CD14-positive monocyte (primary cell): ENCODE measurements at regions not wholly inside any gene's neighbourhood (a gene's known extent, or its start where the extent isn't known, plus 50 kb on each side); places are given as distances from the start of the nearest gene placed in this dataset.

Source experiments
- DNase-seq, 3 donors: peaks; one replicate each; pipeline ENCODE4 v3.0.0-alpha.2; 2011 to 2022
- H2AFZ ChIP-seq: 2 replicates; pipeline ENCODE4 v1.6.0; 2012; ENCODE audit warnings: mild to moderate bottlenecking, low read depth, low read length, inconsistent platforms; ENCODE audit not compliant: insufficient read depth, poor library complexity, severe bottlenecking
- H3K27ac ChIP-seq, 2 donors: 1 replicate in 1 of 2; 2 replicates in 1 of 2; pipeline ENCODE4 v1.5.1; 2012 to 2013; ENCODE audit warnings: low read length in 2 of 2, control low read depth in 1 of 2, inconsistent platforms in 1 of 2, low read depth in 1 of 2, mild to moderate bottlenecking in 1 of 2
- H3K27me3 ChIP-seq, 2 donors: one replicate each; pipeline versions ENCODE4 v1.6.0 to v1.6.1; 2011 to 2013; ENCODE audit warnings: low read length in 2 of 2; ENCODE audit not compliant: control insufficient read depth in 2 of 2, insufficient read depth in 2 of 2
- H3K36me3 ChIP-seq, 2 donors: replicated peaks in 1 of 2; 1 replicate in 1 of 2; 2 replicates in 1 of 2; pipeline versions ENCODE4 v1.5.1 to v1.6.1; 2012 to 2013; ENCODE audit warnings: low read length in 2 of 2, control low read depth in 1 of 2, inconsistent platforms in 1 of 2, mild to moderate bottlenecking in 1 of 2; ENCODE audit not compliant: insufficient read depth in 2 of 2, control insufficient read depth in 1 of 2
- H3K4me1 ChIP-seq, 2 donors: 1 replicate in 1 of 2; 2 replicates in 1 of 2; pipeline versions ENCODE4 v1.5.1 to v1.6.1; 2012 to 2013; ENCODE audit warnings: low read length in 2 of 2, control low read depth in 1 of 2, inconsistent platforms in 1 of 2, mild to moderate bottlenecking in 1 of 2, moderate library complexity in 1 of 2; ENCODE audit not compliant: insufficient read depth in 2 of 2, control insufficient read depth in 1 of 2
- H3K4me2 ChIP-seq: replicated peaks from 2 replicates; pipeline ENCODE3; 2012; ENCODE audit warnings: low read length, moderate library complexity, mild to moderate bottlenecking; ENCODE audit not compliant: poor library complexity, severe bottlenecking; ENCODE audit errors: extremely low read depth
- H3K4me3 ChIP-seq, 3 experiments: fragments of 200-600 bp in 1 of 3; sonication (generic) in 1 of 3; replicated peaks in 1 of 3; 1 replicate in 2 of 3; 2 replicates in 1 of 3; pipeline ENCODE4 v1.5.1; 2011 to 2013; ENCODE audit warnings: low read length in 3 of 3, mild to moderate bottlenecking in 3 of 3, control low read depth in 2 of 3, low read depth in 2 of 3, inconsistent platforms in 1 of 3, moderate library complexity in 1 of 3
- H3K79me2 ChIP-seq: 2 replicates; pipeline ENCODE4 v1.6.0; 2012; ENCODE audit warnings: mild to moderate bottlenecking, control low read depth, inconsistent platforms, low read length, moderate library complexity; ENCODE audit not compliant: insufficient read depth
- H3K9ac ChIP-seq: 2 replicates; pipeline ENCODE4 v1.6.0; 2017; ENCODE audit warnings: low read length, mild to moderate bottlenecking; ENCODE audit not compliant: insufficient read depth, poor library complexity, severe bottlenecking
- H3K9me3 ChIP-seq, 2 donors: replicated peaks in 1 of 2; 1 replicate in 1 of 2; 2 replicates in 1 of 2; pipeline versions ENCODE4 v1.5.1 to v1.6.1; 2012 to 2013; ENCODE audit warnings: low read length in 2 of 2, control low read depth in 1 of 2; ENCODE audit not compliant: control insufficient read depth in 1 of 2, insufficient read depth in 1 of 2
- H4K20me1 ChIP-seq: 2 replicates; pipeline ENCODE4 v1.6.0; 2012; ENCODE audit warnings: mild to moderate bottlenecking, low read length, control low read depth, moderate library complexity; ENCODE audit not compliant: insufficient read depth
- H3K27ac Mint-ChIP-seq, 7 donors: one replicate each; pipeline ENCODE4 v1.8.0; 2020; ENCODE audit warnings: mild to moderate bottlenecking in 7 of 7, mixed read lengths in 7 of 7, moderate library complexity in 6 of 7, inconsistent platforms in 2 of 7
- H3K27me3 Mint-ChIP-seq, 3 donors: one replicate each; pipeline ENCODE4 v1.8.0; 2021 to 2022; ENCODE audit warnings: low read depth in 3 of 3, mild to moderate bottlenecking in 3 of 3, mixed read lengths in 3 of 3, moderate library complexity in 3 of 3, inconsistent platforms in 1 of 3
- H3K36me3 Mint-ChIP-seq, 2 donors: one replicate each; pipeline ENCODE4 v1.8.0; 2020; ENCODE audit warnings: mixed read lengths in 2 of 2, inconsistent platforms in 1 of 2, mild to moderate bottlenecking in 1 of 2
- H3K4me1 Mint-ChIP-seq: one replicate; pipeline ENCODE4 v1.8.0; 2020; ENCODE audit warnings: mild to moderate bottlenecking, mixed read lengths
- H3K4me3 Mint-ChIP-seq, 2 donors: one replicate each; pipeline ENCODE4 v1.8.0; 2020; ENCODE audit warnings: mild to moderate bottlenecking in 2 of 2, mixed read lengths in 2 of 2, moderate library complexity in 1 of 2
- H3K9me3 Mint-ChIP-seq, 7 donors: one replicate each; pipeline ENCODE4 v1.8.0; 2020 to 2022; ENCODE audit warnings: mixed read lengths in 7 of 7, mild to moderate bottlenecking in 6 of 7, moderate library complexity in 6 of 7, inconsistent platforms in 2 of 7
- CTCF ChIP-seq: fragments of 200-600 bp; IDR thresholded peaks from one replicate; pipeline ENCODE4 v1.8.0; 2022; ENCODE audit warnings: antibody characterized with exemption, mild to moderate bottlenecking
- WGBS: methylation state at CpG from one replicate; pipeline ENCODE4 v1.1.5; 2013; ENCODE audit warnings: missing lambda C conversion rate; ENCODE audit not compliant: insufficient coverage; 5-methylcytosine and 5-hydroxymethylcytosine counted together
- intact Hi-C, 2 donors: fragments of 100-400 bp; cut with micrococcal nuclease; formaldehyde crosslinking; loops; one replicate each; pipeline versions ENCODE4 v1.15.0 to v1.15.1; 2023

- H3K36me3 ChIP-seq: no peaks in the 10 kb centered on the region
- no peaks in the 10 kb centered on the region for H3K36me3 Mint-ChIP-seq
- H3K9me3 Mint-ChIP-seq: peaks cover 0 to 5% (median 3%) of the 10 kb centered on the region in 7 donors
- no peak overlapping the region for H3K4me3 ChIP-seq
- no peak overlapping the region for H3K4me2 ChIP-seq
- no peak overlapping the region for H3K9ac ChIP-seq
- H3K27ac ChIP-seq: no peak overlapping the region
- peaks cover 0 to 1% (median 0%) of the 10 kb centered on the region in 3 donors for H3K27me3 Mint-ChIP-seq
- H3K9me3 ChIP-seq: no peaks in the 10 kb centered on the region
- no peak overlapping the region for H2AFZ ChIP-seq
- WGBS: no CpG with 5 or more reads among the region's 3 CpGs
- no peaks in the 10 kb centered on the region for H3K4me1 Mint-ChIP-seq
- no peaks in the 10 kb centered on the region for H3K27me3 ChIP-seq
- H3K4me1 ChIP-seq: no peaks in the 10 kb centered on the region
- no peak overlapping the region for H3K27ac Mint-ChIP-seq
- no peaks in the 10 kb centered on the region for H4K20me1 ChIP-seq
- TF ChIP-seq CTCF: no peak
- no peak overlapping the region for H3K4me3 Mint-ChIP-seq
- no peak for DNase-seq
- no peaks in the 10 kb centered on the region for H3K79me2 ChIP-seq
- intact Hi-C loops: no loop called here
Measured at GRCh38 chr2:150710041-150710440, 222.6 kb upstream of the RND3 start.

- TF ChIP-seq CTCF: no peak
- intact Hi-C loops: no loop called here
- Mint-ChIP-seq H3K4me1 (no peaks in the 10 kb centered on the region), H3K27ac (no peak overlapping the region), H3K9me3 (peaks cover 0 to 10% (median 4%) of the 10 kb centered on the region in 7 donors), H3K36me3 (no peaks in the 10 kb centered on the region), H3K4me3 (no peak overlapping the region), H3K27me3 (peaks cover 0 to 4% (median 0%) of the 10 kb centered on the region in 3 donors)
- Histone ChIP-seq H3K27me3 (no peaks in the 10 kb centered on the region), H3K79me2 (no peaks in the 10 kb centered on the region), H3K4me1 (no peaks in the 10 kb centered on the region), H3K36me3 (no peaks in the 10 kb centered on the region), H2AFZ (no peak overlapping the region), H3K4me3 (no peak overlapping the region), H3K27ac (no peak overlapping the region), H3K9ac (no peak overlapping the region), H4K20me1 (no peaks in the 10 kb centered on the region), H3K9me3 (peaks cover 0 to 3% of the 10 kb centered on the region in 2 donors), H3K4me2 (no peak overlapping the region)
- DNase-seq: no peak
- no CpG with 5 or more reads among the region's 2 CpGs for WGBS
Measured at GRCh38 chr2:150706561-150706960, 219.1 kb upstream of the RND3 start.
